ENCODE measurements at regions not wholly inside any gene's neighbourhood (a gene's known extent, or its start where the extent isn't known, plus 50 kb on each side); places are given as distances from the start of the nearest gene placed in this dataset.

DNA sequence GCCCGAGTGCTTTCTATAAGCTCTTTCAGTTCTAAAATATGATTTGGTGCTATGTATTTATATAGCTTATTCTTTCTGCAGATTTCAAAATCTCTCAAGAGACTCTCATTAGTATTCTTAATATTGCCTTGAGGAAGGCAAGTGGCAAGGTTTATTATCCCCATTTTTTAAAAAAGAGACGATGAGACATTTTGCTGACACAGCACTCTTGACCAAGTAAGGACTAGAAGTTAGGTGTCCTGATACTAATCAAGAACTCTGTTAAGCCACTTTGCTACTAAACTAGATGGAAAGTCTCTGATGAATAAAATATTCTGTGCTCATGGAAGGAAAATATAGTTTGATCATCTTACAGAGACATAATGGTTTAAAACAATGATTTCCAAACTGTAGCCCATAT, 164.7 kb downstream of the MZT1 start:
- Histone ChIP-seq H3K4me3 (no peak overlapping the region), H3K4me1 (replicated peaks in 1 of 2) (peaks cover 0 to 5% of the 10 kb centered on the region in 2 donors), H3K36me3 (replicated peaks in 1 of 2) (no peaks in the 10 kb centered on the region), H3K9me3 (replicated peaks in 1 of 3) (no peaks in the 10 kb centered on the region), H3K27ac (no peak overlapping the region), H3K27me3 (no peaks in the 10 kb centered on the region)
- TF ChIP-seq, protein P1, sequence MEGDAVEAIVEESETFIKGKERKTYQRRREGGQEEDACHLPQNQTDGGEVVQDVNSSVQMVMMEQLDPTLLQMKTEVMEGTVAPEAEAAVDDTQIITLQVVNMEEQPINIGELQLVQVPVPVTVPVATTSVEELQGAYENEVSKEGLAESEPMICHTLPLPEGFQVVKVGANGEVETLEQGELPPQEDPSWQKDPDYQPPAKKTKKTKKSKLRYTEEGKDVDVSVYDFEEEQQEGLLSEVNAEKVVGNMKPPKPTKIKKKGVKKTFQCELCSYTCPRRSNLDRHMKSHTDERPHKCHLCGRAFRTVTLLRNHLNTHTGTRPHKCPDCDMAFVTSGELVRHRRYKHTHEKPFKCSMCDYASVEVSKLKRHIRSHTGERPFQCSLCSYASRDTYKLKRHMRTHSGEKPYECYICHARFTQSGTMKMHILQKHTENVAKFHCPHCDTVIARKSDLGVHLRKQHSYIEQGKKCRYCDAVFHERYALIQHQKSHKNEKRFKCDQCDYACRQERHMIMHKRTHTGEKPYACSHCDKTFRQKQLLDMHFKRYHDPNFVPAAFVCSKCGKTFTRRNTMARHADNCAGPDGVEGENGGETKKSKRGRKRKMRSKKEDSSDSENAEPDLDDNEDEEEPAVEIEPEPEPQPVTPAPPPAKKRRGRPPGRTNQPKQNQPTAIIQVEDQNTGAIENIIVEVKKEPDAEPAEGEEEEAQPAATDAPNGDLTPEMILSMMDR (IDR thresholded peaks at IDR 0.05), result no peak
- 83 to 93% (median 86%) methylated on average over 2 of the region's 2 CpGs for WGBS, 4 donors
- DNase-seq, result no peak
- intact Hi-C loops (cut with DNase I), result no loop called here

DNA sequence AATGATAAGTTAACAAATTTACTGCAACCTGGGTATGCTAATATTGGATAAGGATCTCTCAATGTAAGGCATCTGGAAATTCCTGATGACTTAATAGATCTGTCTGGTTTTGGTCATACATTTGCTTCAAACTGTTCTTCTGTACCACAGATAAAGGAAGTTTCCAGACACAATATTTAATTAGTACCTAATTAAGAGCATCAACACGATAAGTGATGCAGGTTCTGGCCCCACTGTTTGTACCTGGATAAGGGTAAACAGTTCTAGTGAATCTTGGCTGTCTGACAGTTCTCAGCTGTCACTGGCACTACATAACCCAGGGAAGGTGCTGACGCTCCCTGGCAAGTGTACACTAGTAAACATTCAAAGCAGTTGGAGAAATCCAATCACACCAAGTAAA, 165.6 kb downstream of the MZT1 start:
- H3K27me3 ChIP-seq, result no peaks in the 10 kb centered on the region
- DNase-seq, result peak in 1 of 7 donors; percentile 70
- no peaks in the 10 kb centered on the region for H3K36me3 ChIP-seq (replicated peaks in 1 of 2)
- 82 to 100% (median 91%) methylated on average over 2 of the region's 2 CpGs for WGBS, 4 donors
- no peaks in the 10 kb centered on the region for H3K9me3 ChIP-seq (replicated peaks in 1 of 3)
- peaks cover 0 to 5% of the 10 kb centered on the region in 2 donors for H3K4me1 ChIP-seq (replicated peaks in 1 of 2)
- H3K27ac ChIP-seq, result no peak overlapping the region
- TF ChIP-seq, protein P1 (IDR thresholded peaks at IDR 0.05), result no peak
- no peak for TF ChIP-seq POLR2A (IDR thresholded peaks at IDR 0.05)
- intact Hi-C loops (cut with DNase I), result no loop called here
- H3K4me3 ChIP-seq, result no peak overlapping the region

DNA sequence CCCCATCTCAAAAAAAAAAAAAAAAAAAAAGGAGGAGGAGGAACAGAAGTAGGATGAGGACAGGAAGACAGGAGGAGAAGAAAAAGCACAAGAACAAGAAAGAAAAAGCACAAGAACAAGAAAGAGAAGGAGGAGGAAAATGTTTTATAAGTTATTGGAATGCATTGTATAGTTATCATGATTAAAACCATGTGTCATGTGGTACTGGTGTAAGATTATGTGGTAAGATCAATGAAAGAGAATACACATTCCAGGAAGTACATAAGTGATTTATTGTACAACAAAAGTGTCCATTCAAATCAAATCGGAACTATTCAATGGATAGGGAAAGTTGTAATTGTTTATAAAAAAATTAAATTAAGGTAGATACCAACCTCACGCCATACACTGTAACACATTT, 167.7 kb downstream of the MZT1 start:
- Histone ChIP-seq H3K36me3 (replicated peaks in 1 of 2) (no peaks in the 10 kb centered on the region), H3K4me3 (no peak overlapping the region), H3K4me1 (replicated peaks in 1 of 2) (no peaks in the 10 kb centered on the region), H3K9me3 (replicated peaks in 1 of 3) (no peaks in the 10 kb centered on the region), H3K27ac (no peak overlapping the region), H3K27me3 (no peaks in the 10 kb centered on the region)
- no peak for DNase-seq
- WGBS, 4 donors, result 95 to 97% (median 96%) methylated on average over 2 of the region's 2 CpGs
- intact Hi-C loops (cut with DNase I), result no loop called here
- TF ChIP-seq, protein P1 (IDR thresholded peaks at IDR 0.05), result no peak
- TF ChIP-seq POLR2A (IDR thresholded peaks at IDR 0.05), result no peak

DNA sequence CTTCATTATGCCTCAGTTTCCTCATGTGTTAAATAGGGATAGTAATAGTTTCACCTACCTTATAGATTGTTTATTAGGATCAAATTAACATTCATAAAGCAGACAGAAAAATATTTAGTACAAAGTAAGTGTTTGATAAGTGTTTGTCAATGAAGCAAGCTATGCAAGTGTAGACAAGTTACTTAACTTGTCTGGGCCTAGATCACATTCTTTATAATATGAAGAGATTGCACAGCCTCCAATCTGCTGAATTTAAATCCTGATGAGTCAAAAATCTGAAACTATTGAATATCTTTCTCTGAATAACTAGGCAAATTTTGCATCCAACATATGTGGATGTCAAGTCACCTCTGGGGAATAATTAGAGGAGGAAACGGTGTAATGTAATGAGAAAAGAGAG, 170.5 kb downstream of the MZT1 start:
- no peaks in the 10 kb centered on the region for H3K36me3 ChIP-seq (replicated peaks in 1 of 2)
- H3K27ac ChIP-seq, result no peak overlapping the region
- no peaks in the 10 kb centered on the region for H3K9me3 ChIP-seq (replicated peaks in 1 of 3)
- intact Hi-C loops (cut with DNase I), result no loop called here
- 91 to 100% (median 93%) methylated on average over 1 of the region's 1 CpG for WGBS, 4 donors
- no peaks in the 10 kb centered on the region for H3K27me3 ChIP-seq
- H3K4me3 ChIP-seq, result no peak overlapping the region
- DNase-seq, result no peak
- no peaks in the 10 kb centered on the region for H3K4me1 ChIP-seq (replicated peaks in 1 of 2)
- TF ChIP-seq POLR2A (IDR thresholded peaks at IDR 0.05), result no peak
- TF ChIP-seq, protein P1 (IDR thresholded peaks at IDR 0.05), result no peak

All from adrenal gland (tissue), 9 donors.